H1 (cell line): ENCODE measurements at regions not wholly inside any gene's neighbourhood (a gene's known extent, or its start where the extent isn't known, plus 50 kb on each side); places are given as distances from the start of the nearest gene placed in this dataset.

ENCODE experiments used
- CTCF ChIA-PET: fragments of 300-600 bp; sonication (Branson Sonifier 250); formaldehyde crosslinking; loops from one replicate; lab custom pipeline; 2021; ENCODE audit not compliant: partially characterized antibody; lab: Charles Lee
- POLR2A ChIA-PET: fragments of 300-600 bp; sonication (Branson Sonifier 250); formaldehyde crosslinking; loops from one replicate; lab custom pipeline; 2021; ENCODE audit warnings: inconsistent platforms; ENCODE audit not compliant: partially characterized antibody; lab: Charles Lee
- DNase-seq, 2 experiments: peaks; one replicate each; pipeline versions ENCODE4 v3.0.0 to v3.0.0-alpha.2; 2010 to 2022; ENCODE audit warnings: low spot score in 2 of 2, low read depth in 1 of 2, mixed read lengths in 1 of 2
- FAIRE-seq: peaks from 2 replicates; lab custom pipeline; 2011; peaks lifted over from hg19 to GRCh38; lab: Jason Lieb, UNC
- H2AFZ ChIP-seq: 2 replicates; pipeline ENCODE4 v1.8.1; 2012; ENCODE audit warnings: low read length, inconsistent platforms
- H2AK5ac ChIP-seq: 2 replicates; pipeline ENCODE4 v1.6.1; 2013; ENCODE audit warnings: low read depth, low read length
- H2BK120ac ChIP-seq: replicated peaks from 2 replicates; pipeline ENCODE3; 2013; ENCODE audit warnings: low read depth, low read length, inconsistent platforms
- H2BK12ac ChIP-seq: 2 replicates; pipeline ENCODE4 v1.6.1; 2013; ENCODE audit warnings: low read depth, low read length
- H2BK15ac ChIP-seq: 2 replicates; pipeline ENCODE4 v1.6.1; 2013; ENCODE audit warnings: low read length
- H2BK20ac ChIP-seq: 2 replicates; pipeline ENCODE4 v1.6.1; 2013; ENCODE audit warnings: low read length
- H2BK5ac ChIP-seq: 2 replicates; pipeline ENCODE4 v1.6.1; 2013; ENCODE audit warnings: low read depth, low read length
- H3K14ac ChIP-seq: 2 replicates; pipeline ENCODE4 v1.6.1; 2013; ENCODE audit warnings: inconsistent platforms; ENCODE audit not compliant: insufficient read length
- H3K18ac ChIP-seq: 2 replicates; pipeline ENCODE4 v1.6.1; 2013; ENCODE audit warnings: low read length; ENCODE audit errors: extremely low read depth
- H3K23ac ChIP-seq: 2 replicates; pipeline ENCODE4 v1.6.1; 2013; ENCODE audit warnings: inconsistent platforms; ENCODE audit not compliant: insufficient read length
- H3K23me2 ChIP-seq: 2 replicates; pipeline ENCODE4 v1.6.1; 2013; ENCODE audit warnings: low read depth, low read length
- H3K27ac ChIP-seq: 2 replicates; pipeline ENCODE4 v1.6.1; 2011; ENCODE audit warnings: low read depth, low read length, inconsistent platforms
- H3K27me3 ChIP-seq, 4 experiments: replicated peaks in 1 of 4; 1 replicate in 1 of 4; 2 replicates in 3 of 4; pipeline versions ENCODE4 v1.6.1 to v1.8.1; 2011 to 2013; ENCODE audit warnings: low read length in 3 of 4, mild to moderate bottlenecking in 3 of 4, inconsistent platforms in 2 of 4, mixed read lengths in 2 of 4, moderate library complexity in 1 of 4; ENCODE audit not compliant: control insufficient read depth in 3 of 4, insufficient read depth in 3 of 4; ENCODE audit errors: extremely low read depth in 1 of 4
- H3K36me3 ChIP-seq, 4 experiments: 2 replicates each; pipeline versions ENCODE4 v1.6.1 to v1.8.1; 2011 to 2013; ENCODE audit warnings: mild to moderate bottlenecking in 4 of 4, low read length in 3 of 4, moderate library complexity in 2 of 4, control low read depth in 1 of 4, inconsistent platforms in 1 of 4; ENCODE audit not compliant: insufficient read depth in 4 of 4, control insufficient read depth in 2 of 4
- H3K4ac ChIP-seq: replicated peaks from 2 replicates; pipeline ENCODE3; 2013; ENCODE audit warnings: low read length, low read depth, mixed read lengths, inconsistent platforms; ENCODE audit not compliant: insufficient read length
- H3K4me1 ChIP-seq, 4 experiments: replicated peaks in 1 of 4; 1 replicate in 1 of 4; 2 replicates in 3 of 4; pipeline versions ENCODE4 v1.6.1 to v1.8.1; 2011 to 2013; ENCODE audit warnings: low read length in 3 of 4, inconsistent platforms in 2 of 4, mixed read lengths in 1 of 4; ENCODE audit not compliant: insufficient read depth in 4 of 4, control insufficient read depth in 3 of 4
- H3K4me2 ChIP-seq, 2 experiments: 2 replicates each; pipeline versions ENCODE4 v1.6.1 to v1.8.1; 2011 to 2013; ENCODE audit warnings: low read depth in 2 of 2, low read length in 2 of 2, control low read depth in 1 of 2, inconsistent platforms in 1 of 2, mild to moderate bottlenecking in 1 of 2; ENCODE audit not compliant: insufficient read depth in 1 of 2
- H3K4me3 ChIP-seq, 4 experiments: fragments of 200-600, 300-600 bp in 1 of 4; sonication (generic), shearing (Covaris generic), sonication (Bioruptor Twin) in 1 of 4; 2 replicates each; pipeline versions ENCODE4 v1.5.1 to v1.8.1; 2011 to 2016; ENCODE audit warnings: low read length in 4 of 4, low read depth in 3 of 4, control low read depth in 2 of 4, inconsistent platforms in 2 of 4, mild to moderate bottlenecking in 2 of 4, mixed read lengths in 1 of 4, moderate library complexity in 1 of 4; ENCODE audit not compliant: insufficient read depth in 2 of 4; ENCODE audit errors: extremely low read depth in 1 of 4
- H3K56ac ChIP-seq: replicated peaks from 2 replicates; pipeline ENCODE3; 2013; ENCODE audit warnings: low read depth, mild to moderate bottlenecking, mixed read lengths, low read length, inconsistent platforms; ENCODE audit not compliant: insufficient read length
- H3K79me1 ChIP-seq: 2 replicates; pipeline ENCODE4 v1.6.1; 2013; ENCODE audit warnings: low read depth, low read length, control low read depth
- H3K79me2 ChIP-seq, 2 experiments: 2 replicates each; pipeline versions ENCODE4 v1.6.1 to v1.8.1; 2012 to 2013; ENCODE audit warnings: low read length in 2 of 2, mild to moderate bottlenecking in 2 of 2, inconsistent platforms in 1 of 2; ENCODE audit not compliant: insufficient read depth in 2 of 2, control insufficient read depth in 1 of 2
- H3K9ac ChIP-seq, 4 experiments: replicated peaks in 1 of 4; 1 replicate in 1 of 4; 2 replicates in 3 of 4; pipeline versions ENCODE4 v1.6.1 to v1.8.1; 2011 to 2013; ENCODE audit warnings: low read depth in 3 of 4, low read length in 3 of 4, control low read depth in 2 of 4, mild to moderate bottlenecking in 2 of 4, moderate library complexity in 2 of 4, inconsistent platforms in 1 of 4; ENCODE audit errors: extremely low read depth in 1 of 4
- H3K9me3 ChIP-seq, 2 experiments: 2 replicates each; pipeline versions ENCODE4 v1.6.1 to v1.8.1; 2012 to 2013; ENCODE audit warnings: mild to moderate bottlenecking in 2 of 2, moderate library complexity in 2 of 2, control low read depth in 1 of 2, inconsistent platforms in 1 of 2, low read depth in 1 of 2, low read length in 1 of 2, mixed read lengths in 1 of 2; ENCODE audit not compliant: insufficient read depth in 2 of 2
- H4K20me1 ChIP-seq, 2 experiments: replicated peaks in 1 of 2; 2 replicates each; pipeline versions ENCODE3 to v1.8.1; 2011 to 2013; ENCODE audit warnings: inconsistent platforms in 2 of 2, low read length in 2 of 2, mild to moderate bottlenecking in 1 of 2; ENCODE audit not compliant: insufficient read depth in 2 of 2, control insufficient read depth in 1 of 2
- H4K5ac ChIP-seq: 2 replicates; pipeline ENCODE4 v1.6.1; 2013; ENCODE audit warnings: low read length, low read depth, mixed read lengths, inconsistent platforms; ENCODE audit not compliant: insufficient read length
- H4K8ac ChIP-seq: 2 replicates; pipeline ENCODE4 v1.8.0; 2013; ENCODE audit warnings: mild to moderate bottlenecking, moderate library complexity, low read length, inconsistent platforms; ENCODE audit not compliant: insufficient read depth; ENCODE audit errors: extremely low read depth
- H4K91ac ChIP-seq: replicated peaks from 2 replicates; pipeline ENCODE3; 2013; ENCODE audit warnings: low read length, mixed read lengths, inconsistent platforms; ENCODE audit not compliant: insufficient read length
- ATF3 ChIP-seq: IDR thresholded peaks from 2 replicates; pipeline ENCODE4 v1.6.1; 2011; ENCODE audit warnings: low read depth, mild to moderate bottlenecking, low read length; ENCODE audit not compliant: insufficient read depth
- CREB1 ChIP-seq: IDR thresholded peaks from 2 replicates; pipeline ENCODE4 v1.6.1; 2012; ENCODE audit warnings: inconsistent platforms
- GABPA ChIP-seq: IDR thresholded peaks from 2 replicates; pipeline ENCODE4 v1.6.1; 2011; ENCODE audit warnings: mild to moderate bottlenecking, low read length, moderate library complexity, borderline replicate concordance; ENCODE audit not compliant: insufficient read depth
- GTF2F1 ChIP-seq: IDR thresholded peaks from 2 replicates; pipeline ENCODE4 v1.6.1; 2012; ENCODE audit warnings: low read depth, low read length, improper control_type of control experiment, borderline replicate concordance
- KDM1A ChIP-seq: fragments of 200-600, 300-600 bp; sonication (generic); IDR thresholded peaks from 2 replicates; pipeline ENCODE4 v1.7.1; 2016; ENCODE audit warnings: mild to moderate bottlenecking, low read length, borderline replicate concordance
- NANOG ChIP-seq: IDR thresholded peaks from 2 replicates; pipeline ENCODE4 v1.6.1; 2011; ENCODE audit warnings: low read length, low read depth, mild to moderate bottlenecking, inconsistent platforms; ENCODE audit not compliant: insufficient read depth, poor library complexity, severe bottlenecking
- SIX5 ChIP-seq: IDR thresholded peaks from 2 replicates; pipeline ENCODE4 v1.6.1; 2011; ENCODE audit warnings: mild to moderate bottlenecking, low read depth, low read length
- SRF ChIP-seq: IDR thresholded peaks from 2 replicates; pipeline ENCODE4 v1.6.1; 2011; ENCODE audit warnings: mild to moderate bottlenecking, low read depth, low read length, moderate library complexity

GRCh38 chr3:112709911-112710310 is 69.0 kb upstream of the CCDC80 start:
- H2BK20ac ChIP-seq: no peak overlapping the region
- H2BK12ac ChIP-seq: no peak overlapping the region
- no peak overlapping the region for H2BK5ac ChIP-seq
- H3K23ac ChIP-seq: no peak overlapping the region
- H4K8ac ChIP-seq: no peak overlapping the region
- no peaks in the 10 kb centered on the region for H3K27me3 ChIP-seq
- no peak for FAIRE-seq
- H3K4me1 ChIP-seq: no peaks in the 10 kb centered on the region
- DNase-seq: no peak
- no peaks in the 10 kb centered on the region for H3K23me2 ChIP-seq
- H2AFZ ChIP-seq: no peak overlapping the region
- no peak overlapping the region for H3K14ac ChIP-seq
- TF ChIP-seq SRF (no peak), ATF3 (no peak), GABPA (no peak), KDM1A (no peak), GTF2F1 (no peak), CREB1 (no peak), SIX5 (no peak), NANOG (no peak)
- H2AK5ac ChIP-seq: no peak overlapping the region
- H2BK15ac ChIP-seq: no peak overlapping the region
- no peaks in the 10 kb centered on the region for H3K79me1 ChIP-seq
- no peak overlapping the region for H2BK120ac ChIP-seq
- ChIA-PET CTCF (no interaction called here), POLR2A (no interaction called here)
- H3K56ac ChIP-seq: no peak overlapping the region
- no peaks in the 10 kb centered on the region for H3K9me3 ChIP-seq
- H3K79me2 ChIP-seq: no peaks in the 10 kb centered on the region
- no peak overlapping the region for H4K91ac ChIP-seq
- H3K36me3 ChIP-seq: no peaks in the 10 kb centered on the region
- no peaks in the 10 kb centered on the region for H4K20me1 ChIP-seq
- H3K18ac ChIP-seq: no peak overlapping the region
- no peak overlapping the region for H3K9ac ChIP-seq
- no peak overlapping the region for H4K5ac ChIP-seq
- no peak overlapping the region for H3K4me2 ChIP-seq
- H3K4ac ChIP-seq: no peak overlapping the region
- no peak overlapping the region for H3K27ac ChIP-seq
- no peak overlapping the region for H3K4me3 ChIP-seq
